H9 (cell line): ENCODE measurements at regions not wholly inside any gene's neighbourhood (a gene's known extent, or its start where the extent isn't known, plus 50 kb on each side); places are given as distances from the start of the nearest gene placed in this dataset.

ENCODE experiments used
- DNase-seq: peaks from one replicate; pipeline ENCODE4 v3.0.0-alpha.2; 2017
- H2AFZ ChIP-seq: one replicate; pipeline ENCODE4 v1.6.1; 2013; ENCODE audit warnings: mild to moderate bottlenecking, low read length, control low read depth, moderate library complexity
- H2AK5ac ChIP-seq: 2 replicates; pipeline ENCODE4 v1.6.1; 2013; ENCODE audit warnings: low read length, control low read depth, mixed read lengths; ENCODE audit not compliant: insufficient read length
- H2BK120ac ChIP-seq: one replicate; pipeline ENCODE4 v1.6.1; 2013; ENCODE audit warnings: low read depth, mild to moderate bottlenecking, low read length, control low read depth, inconsistent platforms; ENCODE audit not compliant: poor library complexity, severe bottlenecking
- H2BK12ac ChIP-seq: 2 replicates; pipeline ENCODE4 v1.6.1; 2013; ENCODE audit warnings: low read length, control low read depth, mixed read lengths, low read depth; ENCODE audit not compliant: insufficient read length
- H2BK15ac ChIP-seq: 2 replicates; pipeline ENCODE4 v1.6.1; 2013; ENCODE audit warnings: low read depth, low read length, control low read depth
- H2BK20ac ChIP-seq: one replicate; pipeline ENCODE4 v1.6.1; 2013; ENCODE audit warnings: low read depth, mild to moderate bottlenecking, low read length, control low read depth, inconsistent platforms; ENCODE audit not compliant: poor library complexity, severe bottlenecking
- H2BK5ac ChIP-seq: 2 replicates; pipeline ENCODE4 v1.6.1; 2013; ENCODE audit warnings: low read length, control low read depth, mixed read lengths; ENCODE audit not compliant: insufficient read length
- H3K14ac ChIP-seq: 2 replicates; pipeline ENCODE4 v1.6.1; 2013; ENCODE audit warnings: low read length, control low read depth; ENCODE audit not compliant: insufficient read depth
- H3K18ac ChIP-seq: 2 replicates; pipeline ENCODE4 v1.6.1; 2013; ENCODE audit warnings: low read depth, mild to moderate bottlenecking, mixed read lengths, low read length, control low read depth; ENCODE audit not compliant: insufficient read length
- H3K23ac ChIP-seq: 2 replicates; pipeline ENCODE4 v1.6.1; 2013; ENCODE audit warnings: low read length, control low read depth, mixed read lengths, low read depth; ENCODE audit not compliant: insufficient read length
- H3K23me2 ChIP-seq: 2 replicates; pipeline ENCODE4 v1.6.1; 2013; ENCODE audit warnings: low read depth, mild to moderate bottlenecking, mixed read lengths, low read length, control low read depth; ENCODE audit not compliant: insufficient read length, poor library complexity, severe bottlenecking
- H3K27ac ChIP-seq: 2 replicates; pipeline ENCODE4 v1.5.1; 2013; ENCODE audit warnings: low read length, control low read depth, mixed read lengths, low read depth; ENCODE audit not compliant: insufficient read length
- H3K27me3 ChIP-seq: 2 replicates; pipeline ENCODE4 v1.6.1; 2013; ENCODE audit warnings: low read length, control low read depth, inconsistent platforms; ENCODE audit not compliant: insufficient read depth
- H3K4ac ChIP-seq: 2 replicates; pipeline ENCODE4 v1.6.1; 2013; ENCODE audit warnings: low read depth, mild to moderate bottlenecking, control low read depth, inconsistent platforms, low read length, moderate library complexity
- H3K4me1 ChIP-seq: 2 replicates; pipeline ENCODE4 v1.6.1; 2013; ENCODE audit warnings: low read length, control low read depth, inconsistent platforms; ENCODE audit not compliant: insufficient read depth
- H3K4me2 ChIP-seq: 2 replicates; pipeline ENCODE4 v1.6.1; 2013; ENCODE audit warnings: low read length, control low read depth, mixed read lengths; ENCODE audit not compliant: insufficient read length, insufficient read depth
- H3K56ac ChIP-seq: 2 replicates; pipeline ENCODE4 v1.6.1; 2013; ENCODE audit warnings: low read depth, mild to moderate bottlenecking, mixed read lengths, low read length, control low read depth; ENCODE audit not compliant: insufficient read length
- H3K79me1 ChIP-seq: 2 replicates; pipeline ENCODE4 v1.6.1; 2013; ENCODE audit warnings: low read depth, mild to moderate bottlenecking, moderate library complexity, low read length, control low read depth, inconsistent platforms; ENCODE audit not compliant: insufficient read depth, poor library complexity, severe bottlenecking
- H3K79me2 ChIP-seq: 2 replicates; pipeline ENCODE4 v1.6.1; 2013; ENCODE audit warnings: low read length, control low read depth, inconsistent platforms; ENCODE audit not compliant: insufficient read depth
- H3K9ac ChIP-seq: 2 replicates; pipeline ENCODE4 v1.6.1; 2013; ENCODE audit warnings: low read length, control low read depth, mixed read lengths; ENCODE audit not compliant: insufficient read length; ENCODE audit errors: extremely low read depth
- H3K9me3 ChIP-seq: one replicate; pipeline ENCODE4 v1.6.1; 2013; ENCODE audit warnings: low read depth, low read length, inconsistent platforms; ENCODE audit not compliant: control insufficient read depth
- H3T11ph ChIP-seq: one replicate; pipeline ENCODE4 v1.6.1; 2013; ENCODE audit warnings: mild to moderate bottlenecking, low read length, control low read depth, inconsistent platforms
- H4K20me1 ChIP-seq: one replicate; pipeline ENCODE4 v1.6.1; 2013; ENCODE audit not compliant: control insufficient read depth, insufficient read length, insufficient read depth
- H4K5ac ChIP-seq: 2 replicates; pipeline ENCODE4 v1.6.1; 2013; ENCODE audit warnings: low read depth, mild to moderate bottlenecking, mixed read lengths, low read length, control low read depth; ENCODE audit not compliant: insufficient read length
- H4K8ac ChIP-seq: replicated peaks from 2 replicates; pipeline ENCODE4 v1.6.1; 2013; ENCODE audit warnings: low read length, control low read depth, mixed read lengths, low read depth; ENCODE audit not compliant: insufficient read length
- H4K91ac ChIP-seq: 2 replicates; pipeline ENCODE4 v1.6.1; 2013; ENCODE audit warnings: low read depth, mild to moderate bottlenecking, moderate library complexity, mixed read lengths, low read length, control low read depth; ENCODE audit not compliant: insufficient read length
- H3K27ac Mint-ChIP-seq, 3 experiments: 2 replicates in 2 of 3; 3 replicates in 1 of 3; pipeline ENCODE4 v1.8.0; 2020 to 2021; ENCODE audit warnings: mixed read lengths in 3 of 3, mild to moderate bottlenecking in 1 of 3, moderate library complexity in 1 of 3
- H3K27me3 Mint-ChIP-seq: 2 replicates; pipeline ENCODE4 v1.8.0; 2021; ENCODE audit warnings: low read depth, mild to moderate bottlenecking, moderate library complexity, mixed read lengths
- H3K36me3 Mint-ChIP-seq, 3 experiments: 2 replicates in 2 of 3; 3 replicates in 1 of 3; pipeline ENCODE4 v1.8.0; 2020 to 2021; ENCODE audit warnings: low read depth in 3 of 3, mixed read lengths in 3 of 3; ENCODE audit not compliant: insufficient read depth in 1 of 3
- H3K4me1 Mint-ChIP-seq, 2 experiments: 2 replicates each; pipeline ENCODE4 v1.8.0; 2020; ENCODE audit warnings: mixed read lengths in 2 of 2
- H3K4me3 Mint-ChIP-seq, 2 experiments: 2 replicates in 1 of 2; 3 replicates in 1 of 2; pipeline ENCODE4 v1.8.0; 2020 to 2021; ENCODE audit warnings: mild to moderate bottlenecking in 2 of 2, mixed read lengths in 2 of 2, moderate library complexity in 1 of 2
- H3K9me3 Mint-ChIP-seq, 2 experiments: 2 replicates in 1 of 2; 3 replicates in 1 of 2; pipeline ENCODE4 v1.8.0; 2020; ENCODE audit warnings: mild to moderate bottlenecking in 2 of 2, mixed read lengths in 2 of 2, moderate library complexity in 1 of 2
- WGBS: extraction: QIAGEN DNeasy Blood & Tissue Kit; methylation state at CpG from one replicate; pipeline ENCODE4 v1.1.7; 2013; ENCODE audit warnings: missing lambda C conversion rate, low lambda C conversion rate, mixed read lengths; ENCODE audit not compliant: insufficient read length; ENCODE audit errors: extremely low coverage; 5-methylcytosine and 5-hydroxymethylcytosine counted together
- TF ChIP-seq, protein P1 (sequence below): fragments of 200-600 bp; sonication (generic); conservative IDR thresholded peaks from 3 replicates; pipeline ENCODE4 v1.8.0; 2021; ENCODE audit warnings: antibody characterized with exemption, mild to moderate bottlenecking

DNA sequence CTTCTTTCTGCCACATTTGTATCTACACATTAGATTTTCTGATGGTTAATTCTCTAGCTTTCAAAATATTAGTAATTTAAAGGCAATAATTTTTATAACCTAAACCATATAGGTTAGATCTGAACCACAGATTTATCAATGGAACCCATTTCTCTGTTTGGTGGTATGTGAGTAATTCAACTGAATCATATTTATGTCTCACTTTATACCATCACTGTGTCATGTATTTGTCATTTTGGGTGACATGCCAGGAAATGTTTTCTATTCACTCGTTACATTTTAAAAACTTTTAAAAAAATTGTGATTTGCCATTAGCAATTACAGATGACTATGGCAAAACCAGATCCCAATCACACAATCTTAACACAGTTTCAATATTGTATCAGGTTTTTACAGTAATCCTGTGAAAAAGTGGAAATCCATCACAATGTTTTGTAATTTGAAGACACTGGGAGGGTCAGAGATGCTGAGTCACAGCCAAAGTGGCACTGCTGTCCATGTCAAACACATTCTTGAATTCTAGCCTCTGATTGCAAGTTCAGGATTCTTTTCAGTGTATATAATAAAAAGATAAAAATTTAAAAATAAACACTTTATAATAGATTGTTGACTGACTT, 356.0 kb upstream of the RBMS3 start:
- Mint-ChIP-seq H3K36me3 (no peaks in the 10 kb centered on the region), H3K9me3 (no peaks in the 10 kb centered on the region)
- no peak for DNase-seq

More for the DNA sequence above, 356.0 kb upstream of the RBMS3 start:
- no peak overlapping the region for H3K14ac ChIP-seq
- H4K8ac ChIP-seq: no peak overlapping the region
- H3K27ac Mint-ChIP-seq: no peak overlapping the region
- no peak overlapping the region for H2AK5ac ChIP-seq
- no peak overlapping the region for H3K27ac ChIP-seq
- H2BK15ac ChIP-seq: no peak overlapping the region
- H3K79me1 ChIP-seq: no peaks in the 10 kb centered on the region
- no peak overlapping the region for H2BK20ac ChIP-seq
- H3K9ac ChIP-seq: no peak overlapping the region
- no peak overlapping the region for H2BK5ac ChIP-seq
- no peaks in the 10 kb centered on the region for H3K4me1 ChIP-seq
- no peaks in the 10 kb centered on the region for H4K20me1 ChIP-seq
- H4K91ac ChIP-seq: no peak overlapping the region
- H3K4me2 ChIP-seq: no peak overlapping the region
- H3K27me3 Mint-ChIP-seq: no peaks in the 10 kb centered on the region
- no peaks in the 10 kb centered on the region for H3K4me1 Mint-ChIP-seq
- no peak overlapping the region for H2BK120ac ChIP-seq
- H3K79me2 ChIP-seq: no peaks in the 10 kb centered on the region
- no peaks in the 10 kb centered on the region for H3K27me3 ChIP-seq
- no peak overlapping the region for H3T11ph ChIP-seq
- no peak overlapping the region for H3K4ac ChIP-seq
- no peaks in the 10 kb centered on the region for H3K9me3 ChIP-seq
- H2BK12ac ChIP-seq: no peak overlapping the region
- no peak overlapping the region for H3K18ac ChIP-seq
- H3K23me2 ChIP-seq: no peaks in the 10 kb centered on the region
- no peak overlapping the region for H4K5ac ChIP-seq
- H3K56ac ChIP-seq: no peak overlapping the region
- no peak overlapping the region for H2AFZ ChIP-seq
- no peak overlapping the region for H3K4me3 Mint-ChIP-seq
- TF ChIP-seq, protein P1, sequence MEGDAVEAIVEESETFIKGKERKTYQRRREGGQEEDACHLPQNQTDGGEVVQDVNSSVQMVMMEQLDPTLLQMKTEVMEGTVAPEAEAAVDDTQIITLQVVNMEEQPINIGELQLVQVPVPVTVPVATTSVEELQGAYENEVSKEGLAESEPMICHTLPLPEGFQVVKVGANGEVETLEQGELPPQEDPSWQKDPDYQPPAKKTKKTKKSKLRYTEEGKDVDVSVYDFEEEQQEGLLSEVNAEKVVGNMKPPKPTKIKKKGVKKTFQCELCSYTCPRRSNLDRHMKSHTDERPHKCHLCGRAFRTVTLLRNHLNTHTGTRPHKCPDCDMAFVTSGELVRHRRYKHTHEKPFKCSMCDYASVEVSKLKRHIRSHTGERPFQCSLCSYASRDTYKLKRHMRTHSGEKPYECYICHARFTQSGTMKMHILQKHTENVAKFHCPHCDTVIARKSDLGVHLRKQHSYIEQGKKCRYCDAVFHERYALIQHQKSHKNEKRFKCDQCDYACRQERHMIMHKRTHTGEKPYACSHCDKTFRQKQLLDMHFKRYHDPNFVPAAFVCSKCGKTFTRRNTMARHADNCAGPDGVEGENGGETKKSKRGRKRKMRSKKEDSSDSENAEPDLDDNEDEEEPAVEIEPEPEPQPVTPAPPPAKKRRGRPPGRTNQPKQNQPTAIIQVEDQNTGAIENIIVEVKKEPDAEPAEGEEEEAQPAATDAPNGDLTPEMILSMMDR: no peak
- no peak overlapping the region for H3K23ac ChIP-seq
- WGBS: no CpG with 5 or more reads among the region's 1 CpG
